Thymus (tissue), 11 donors: ENCODE measurements at regions not wholly inside any gene's neighbourhood (a gene's known extent, or its start where the extent isn't known, plus 50 kb on each side); places are given as distances from the start of the nearest gene placed in this dataset.
"Not testable (repeated sequence)": the region's sequence is repeated elsewhere in the genome, so short reads cannot be mapped to it uniquely, and the experiment has no call there.

ENCODE experiments used
- DNase-seq, 9 donors: peaks; one replicate each; pipeline ENCODE4 v3.0.0-alpha.2; 2013; ENCODE audit warnings: low spot score in 9 of 9, low read depth in 6 of 9, missing footprints in 1 of 9
- H3K27ac ChIP-seq, 2 donors: one replicate each; pipeline ENCODE4 v1.5.1; 2013; ENCODE audit warnings: control low read depth in 1 of 2, low read depth in 1 of 2, low read length in 1 of 2, mild to moderate bottlenecking in 1 of 2, moderate library complexity in 1 of 2
- H3K27me3 ChIP-seq, 2 donors: one replicate each; pipeline ENCODE4 v1.5.1; 2013; ENCODE audit warnings: low read length in 1 of 2; ENCODE audit not compliant: control insufficient read depth in 2 of 2, insufficient read depth in 1 of 2
- H3K36me3 ChIP-seq, 2 donors: one replicate each; pipeline ENCODE4 v1.5.1; 2013; ENCODE audit warnings: low read length in 1 of 2, mild to moderate bottlenecking in 1 of 2, moderate library complexity in 1 of 2; ENCODE audit not compliant: control insufficient read depth in 2 of 2, insufficient read depth in 2 of 2
- H3K4me1 ChIP-seq, 2 donors: one replicate each; pipeline ENCODE4 v1.5.1; 2013; ENCODE audit warnings: low read length in 2 of 2; ENCODE audit not compliant: control insufficient read depth in 2 of 2, insufficient read depth in 2 of 2
- H3K4me3 ChIP-seq, 2 donors: one replicate each; pipeline ENCODE4 v1.5.1; 2013; ENCODE audit warnings: low read length in 2 of 2, control low read depth in 1 of 2, mild to moderate bottlenecking in 1 of 2
- H3K9me3 ChIP-seq, 2 donors: one replicate each; pipeline ENCODE4 v1.5.1; 2013; ENCODE audit warnings: low read length in 1 of 2, mild to moderate bottlenecking in 1 of 2; ENCODE audit not compliant: control insufficient read depth in 2 of 2, insufficient read depth in 1 of 2
- WGBS: extraction: QIAGEN DNeasy Blood & Tissue Kit; methylation state at CpG from one replicate; pipeline ENCODE4 v1.1.7; 2013; 5-methylcytosine and 5-hydroxymethylcytosine counted together
- donor health status: healthy.

GRCh38 chr3:14272041-14272958 is 93.7 kb downstream of the LSM3 start:
- DNase-seq, H3K27me3 ChIP-seq, H3K4me1 ChIP-seq, H3K4me3 ChIP-seq, H3K36me3 ChIP-seq, H3K9me3 ChIP-seq, H3K27ac ChIP-seq: not testable (repeated sequence)
- 97% methylated on average over 15 of the region's 15 CpGs for whole genome bisulfite sequencing

GRCh38 chr3:14272959-14273560 is 94.4 kb downstream of the LSM3 start:
- not testable (repeated sequence) for H3K27me3 ChIP-seq, H3K9me3 ChIP-seq, DNase-seq, H3K36me3 ChIP-seq, H3K4me3 ChIP-seq, H3K27ac ChIP-seq
- 81% methylated on average over 7 of the region's 7 CpGs for WGBS
- peaks cover 0 to 13% of the 10 kb centered on the region in 2 donors for H3K4me1 ChIP-seq

GRCh38 chr3:14273901-14274611 is 95.4 kb downstream of the LSM3 start:
- no peak overlapping the region for H3K4me3 ChIP-seq
- no peaks in the 10 kb centered on the region for H3K36me3 ChIP-seq
- H3K27ac ChIP-seq: no peak overlapping the region
- DNase-seq: no peak
- 83% methylated on average over 9 of the region's 9 CpGs for WGBS
- peaks cover 6 to 23% of the 10 kb centered on the region in 2 donors for H3K4me1 ChIP-seq
- H3K27me3 ChIP-seq: no peaks in the 10 kb centered on the region
- no peaks in the 10 kb centered on the region for H3K9me3 ChIP-seq

GRCh38 chr3:14274612-14274936 is 96.0 kb downstream of the LSM3 start:
- Histone ChIP-seq H3K27ac (no peak overlapping the region), H3K4me3 (no peak overlapping the region), H3K27me3 (no peaks in the 10 kb centered on the region), H3K9me3 (no peaks in the 10 kb centered on the region), H3K36me3 (no peaks in the 10 kb centered on the region), H3K4me1 (peaks cover 6 to 28% of the 10 kb centered on the region in 2 donors)
- 96% methylated on average over 6 of the region's 6 CpGs for WGBS
- no peak for DNase-seq

GRCh38 chr3:14274999-14275961 is 96.7 kb downstream of the LSM3 start:
- no peaks in the 10 kb centered on the region for H3K9me3 ChIP-seq
- H3K4me3 ChIP-seq: no peak overlapping the region
- peaks cover 6 to 35% of the 10 kb centered on the region in 2 donors for H3K4me1 ChIP-seq
- no peak overlapping the region for H3K27ac ChIP-seq
- peak in 1 of 9 donors; percentile 51 for DNase-seq
- WGBS: 92% methylated on average over 8 of the region's 8 CpGs
- H3K27me3 ChIP-seq: no peaks in the 10 kb centered on the region
- H3K36me3 ChIP-seq: no peaks in the 10 kb centered on the region

GRCh38 chr3:14275962-14276909 is 97.6 kb downstream of the LSM3 start:
- no peak for DNase-seq
- Histone ChIP-seq H3K4me1 (peaks cover 9 to 37% of the 10 kb centered on the region in 2 donors), H3K27ac (no peak overlapping the region), H3K9me3 (no peaks in the 10 kb centered on the region), H3K36me3 (no peaks in the 10 kb centered on the region), H3K4me3 (no peak overlapping the region), H3K27me3 (no peaks in the 10 kb centered on the region)
- WGBS: 95% methylated on average over 12 of the region's 12 CpGs

- Histone ChIP-seq H3K9me3 (no peaks in the 10 kb centered on the region), H3K4me1 (peaks cover 9 to 37% of the 10 kb centered on the region in 2 donors), H3K27me3 (no peaks in the 10 kb centered on the region), H3K36me3 (no peaks in the 10 kb centered on the region), H3K27ac (no peak overlapping the region), H3K4me3 (no peak overlapping the region)
- WGBS: 97% methylated on average over 5 of the region's 5 CpGs
- DNase-seq: no peak
Measured at GRCh38 chr3:14277557-14277956, 98.9 kb downstream of the LSM3 start.
